Ovary (tissue), 7 donors: ENCODE measurements at regions not wholly inside any gene's neighbourhood (a gene's known extent, or its start where the extent isn't known, plus 50 kb on each side); places are given as distances from the start of the nearest gene placed in this dataset.
"Not testable (repeated sequence)": the region's sequence is repeated elsewhere in the genome, so short reads cannot be mapped to it uniquely, and the experiment has no call there.

Source experiments
- DNase-seq, 5 donors: peaks; one replicate each; pipeline ENCODE4 v3.0.0-alpha.2; 2019 to 2020
- H3K27ac ChIP-seq, 2 donors: fragments of 200-600 bp; one replicate each; pipeline versions ENCODE4 v1.5.1 to v1.8.0; 2019 to 2022
- H3K27me3 ChIP-seq: fragments of 200-600 bp; one replicate; pipeline ENCODE4 v1.8.0; 2022
- H3K36me3 ChIP-seq: fragments of 200-600 bp; sonication (generic); one replicate; pipeline ENCODE4 v1.5.1; 2019
- H3K4me1 ChIP-seq: one replicate; pipeline ENCODE4 v1.8.1; 2013; ENCODE audit warnings: mild to moderate bottlenecking, moderate library complexity; ENCODE audit not compliant: insufficient read depth
- H3K4me3 ChIP-seq: fragments of 200-600 bp; sonication (generic); one replicate; pipeline ENCODE4 v1.5.1; 2017
- H3K9me3 ChIP-seq, 2 donors: fragments of 200-600 bp in 1 of 2; sonication (generic) in 1 of 2; one replicate each; pipeline versions ENCODE4 v1.5.1 to v1.8.1; 2013 to 2019; ENCODE audit warnings: mild to moderate bottlenecking in 1 of 2, moderate library complexity in 1 of 2
- EP300 ChIP-seq: sonication (generic); formaldehyde crosslinking; IDR thresholded peaks from one replicate; pipeline ENCODE4 v1.6.1; 2017; ENCODE audit warnings: antibody characterized with exemption
- POLR2A ChIP-seq: fragments of 450-650 bp; IDR thresholded peaks from one replicate; pipeline ENCODE4 v1.6.1; 2017; ENCODE audit warnings: antibody characterized with exemption, mild to moderate bottlenecking, moderate library complexity
- WGBS, 3 donors: extraction: QIAGEN DNeasy Blood & Tissue Kit in 1 of 3; methylation state at CpG; one replicate each; pipeline versions ENCODE4 v1.1.5 to v1.1.7; 2013 to 2017; 5-methylcytosine and 5-hydroxymethylcytosine counted together
- intact Hi-C, 4 donors: fragments of 100-400 bp; cut with DNase I; formaldehyde crosslinking; loops; one replicate each; pipeline versions ENCODE4 v1.11.0 to v1.15.1; 2022 to 2023
- TF ChIP-seq, protein P1 (sequence below), 3 donors: fragments of 450-650 bp in 2 of 3; fragments of 200-600 bp in 1 of 3; IDR thresholded peaks; one replicate each; pipeline versions ENCODE4 v1.5.1 to v1.8.0; 2016 to 2022; ENCODE audit warnings: antibody characterized with exemption in 3 of 3, mild to moderate bottlenecking in 1 of 3
- donor health status: DM: no; HTN: no; CAD: no; lungs with moderate emphysema.
- donor health status: DM: no; HTN: no; CAD: no.
- donor health status: Bipolar disorder and iron deficiency.
- donor health status: DM: no; HTN: no; CAD: no.
- donor health status: DM: yes; HTN: yes; CAD: no.

GRCh38 chrX:76774912-76775311 is 347.4 kb downstream of the MAGEE1 start:
- H3K36me3 ChIP-seq, H3K27ac ChIP-seq, H3K4me1 ChIP-seq, intact Hi-C loops, DNase-seq, H3K4me3 ChIP-seq, H3K9me3 ChIP-seq, H3K27me3 ChIP-seq: not testable (repeated sequence)
- 71 to 81% (median 78%) methylated on average over 3 of the region's 3 CpGs for WGBS, 3 donors

- Histone ChIP-seq H3K4me3 (no peak overlapping the region), H3K9me3 (no peaks in the 10 kb centered on the region), H3K27ac (no peak overlapping the region), H3K27me3 (no peaks in the 10 kb centered on the region), H3K4me1 (no peaks in the 10 kb centered on the region), H3K36me3 (no peaks in the 10 kb centered on the region)
- TF ChIP-seq, protein P1, sequence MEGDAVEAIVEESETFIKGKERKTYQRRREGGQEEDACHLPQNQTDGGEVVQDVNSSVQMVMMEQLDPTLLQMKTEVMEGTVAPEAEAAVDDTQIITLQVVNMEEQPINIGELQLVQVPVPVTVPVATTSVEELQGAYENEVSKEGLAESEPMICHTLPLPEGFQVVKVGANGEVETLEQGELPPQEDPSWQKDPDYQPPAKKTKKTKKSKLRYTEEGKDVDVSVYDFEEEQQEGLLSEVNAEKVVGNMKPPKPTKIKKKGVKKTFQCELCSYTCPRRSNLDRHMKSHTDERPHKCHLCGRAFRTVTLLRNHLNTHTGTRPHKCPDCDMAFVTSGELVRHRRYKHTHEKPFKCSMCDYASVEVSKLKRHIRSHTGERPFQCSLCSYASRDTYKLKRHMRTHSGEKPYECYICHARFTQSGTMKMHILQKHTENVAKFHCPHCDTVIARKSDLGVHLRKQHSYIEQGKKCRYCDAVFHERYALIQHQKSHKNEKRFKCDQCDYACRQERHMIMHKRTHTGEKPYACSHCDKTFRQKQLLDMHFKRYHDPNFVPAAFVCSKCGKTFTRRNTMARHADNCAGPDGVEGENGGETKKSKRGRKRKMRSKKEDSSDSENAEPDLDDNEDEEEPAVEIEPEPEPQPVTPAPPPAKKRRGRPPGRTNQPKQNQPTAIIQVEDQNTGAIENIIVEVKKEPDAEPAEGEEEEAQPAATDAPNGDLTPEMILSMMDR (IDR thresholded peaks at IDR 0.05) = no peak
- no peak for TF ChIP-seq EP300
- no peak for TF ChIP-seq POLR2A
- 73 to 83% (median 81%) methylated on average over 2 of the region's 2 CpGs for WGBS, 3 donors
- no peak for DNase-seq
- intact Hi-C loops = no loop called here
Measured at GRCh38 chrX:76796311-76796710, 368.8 kb downstream of the MAGEE1 start.

GRCh38 chrX:76802708-76803107 is 375.2 kb downstream of the MAGEE1 start:
- Histone ChIP-seq H3K4me1 (no peaks in the 10 kb centered on the region), H3K4me3 (no peak overlapping the region), H3K27me3 (no peaks in the 10 kb centered on the region), H3K36me3 (no peaks in the 10 kb centered on the region), H3K27ac (no peak overlapping the region), H3K9me3 (no peaks in the 10 kb centered on the region)
- TF ChIP-seq, protein P1 (IDR thresholded peaks at IDR 0.05) = no peak
- TF ChIP-seq POLR2A (no peak), EP300 (no peak)
- intact Hi-C loops = no loop called here
- no peak for DNase-seq
- 65 to 67% (median 66%) methylated on average over 3 of the region's 3 CpGs for WGBS, 3 donors

- Histone ChIP-seq H3K36me3 (no peaks in the 10 kb centered on the region), H3K9me3 (no peaks in the 10 kb centered on the region), H3K27me3 (no peaks in the 10 kb centered on the region), H3K4me3 (no peak overlapping the region), H3K27ac (no peak overlapping the region), H3K4me1 (no peaks in the 10 kb centered on the region)
- no peak for DNase-seq
- 58 to 77% (median 69%) methylated on average over 3 of the region's 3 CpGs for WGBS, 3 donors
- TF ChIP-seq POLR2A = no peak
- TF ChIP-seq, protein P1 (IDR thresholded peaks at IDR 0.05) = no peak
- TF ChIP-seq EP300 = no peak
- intact Hi-C loops = no loop called here
Measured at GRCh38 chrX:76815754-76816153, 388.2 kb downstream of the MAGEE1 start.

GRCh38 chrX:76817279-76817678 is 389.8 kb downstream of the MAGEE1 start:
- H3K9me3 ChIP-seq, intact Hi-C loops, H3K27me3 ChIP-seq, DNase-seq, H3K4me1 ChIP-seq, H3K27ac ChIP-seq, H3K4me3 ChIP-seq, H3K36me3 ChIP-seq: not testable (repeated sequence)
- WGBS, 3 donors = 71% methylated on average over 1 of the region's 1 CpG; no CpG with 5 or more reads in 2 of the 3 donors

GRCh38 chrX:76821276-76821675 is 393.8 kb downstream of the MAGEE1 start:
- DNase-seq = no peak
- TF ChIP-seq, protein P1 (IDR thresholded peaks at IDR 0.05) = no peak
- TF ChIP-seq POLR2A = no peak
- TF ChIP-seq EP300 = no peak
- no peak overlapping the region for H3K4me3 ChIP-seq
- H3K27ac ChIP-seq = no peak overlapping the region
- no peaks in the 10 kb centered on the region for H3K9me3 ChIP-seq
- H3K36me3 ChIP-seq = no peaks in the 10 kb centered on the region
- no peaks in the 10 kb centered on the region for H3K4me1 ChIP-seq
- WGBS, 3 donors = 75 to 90% (median 86%) methylated on average over 1 of the region's 1 CpG
- intact Hi-C loops = no loop called here
- H3K27me3 ChIP-seq = no peaks in the 10 kb centered on the region
